Calu3 (cell line): ENCODE measurements at regions not wholly inside any gene's neighbourhood (a gene's known extent, or its start where the extent isn't known, plus 50 kb on each side); places are given as distances from the start of the nearest gene placed in this dataset.

Experiments
- BruUV-seq: library from RNA; stranded (reverse); fragments of 400-500 nt; replicated peaks from 2 replicates; lab custom pipeline; 2021; lab: Mats Ljungman, UMichigan
- CTCF ChIA-PET: fragments of 300-600 bp; sonication (Branson Sonifier 250); formaldehyde crosslinking; loops from one replicate; lab custom pipeline; 2022; ENCODE audit warnings: antibody characterized with exemption; lab: Charles Lee
- DNase-seq: peaks from one replicate; pipeline ENCODE4 v3.0.0; 2022
- H3K27ac Mint-ChIP-seq: one replicate; pipeline ENCODE4 v1.8.0; 2022; ENCODE audit warnings: mixed read lengths; ENCODE audit not compliant: unreplicated experiment
- H3K27me3 Mint-ChIP-seq: one replicate; pipeline ENCODE4 v1.8.0; 2022; ENCODE audit warnings: mixed read lengths; ENCODE audit not compliant: unreplicated experiment
- H3K36me3 Mint-ChIP-seq: one replicate; pipeline ENCODE4 v1.8.0; 2022; ENCODE audit warnings: mild to moderate bottlenecking, moderate library complexity, mixed read lengths; ENCODE audit not compliant: insufficient read depth, unreplicated experiment
- H3K4me1 Mint-ChIP-seq: one replicate; pipeline ENCODE4 v1.8.0; 2022; ENCODE audit warnings: mild to moderate bottlenecking, low read depth, mixed read lengths; ENCODE audit not compliant: unreplicated experiment
- H3K4me3 Mint-ChIP-seq: one replicate; pipeline ENCODE4 v1.8.0; 2022; ENCODE audit warnings: mild to moderate bottlenecking, low read depth, moderate library complexity, mixed read lengths; ENCODE audit not compliant: unreplicated experiment
- H3K9me3 Mint-ChIP-seq: one replicate; pipeline ENCODE4 v1.8.0; 2022; ENCODE audit warnings: low read depth, mixed read lengths; ENCODE audit not compliant: unreplicated experiment
- intact Hi-C: fragments of 100-400 bp; cut with micrococcal nuclease; formaldehyde crosslinking; loops from one replicate; pipeline ENCODE4 v1.10.0; 2022; ENCODE audit not compliant: unreplicated experiment
- TF ChIP-seq, protein P1 (sequence below): fragments of 200-600 bp; IDR thresholded peaks from one replicate; pipeline ENCODE4 v1.8.0; 2022; ENCODE audit warnings: antibody characterized with exemption; ENCODE audit not compliant: unreplicated experiment

DNA sequence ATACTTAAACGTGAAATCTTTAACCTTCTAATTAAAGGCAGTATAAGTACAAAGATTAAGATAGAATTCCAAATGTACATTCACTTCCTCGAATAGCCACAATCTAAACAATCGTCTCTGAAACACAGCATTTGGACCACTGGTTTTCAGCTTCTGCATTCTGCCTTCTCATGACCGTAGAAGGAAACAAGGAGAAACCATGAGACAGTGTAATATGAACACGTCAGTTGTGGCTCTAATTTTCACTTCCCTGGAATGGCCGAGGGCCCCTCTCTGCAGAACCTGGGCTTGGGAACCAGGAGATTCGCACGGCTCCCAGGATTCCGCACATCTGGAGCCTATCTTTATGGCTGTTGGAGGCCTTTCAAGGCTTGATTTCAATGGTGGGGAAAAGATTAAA, 189.3 kb downstream of the KLF6 start:
- H3K36me3 Mint-ChIP-seq, result no peaks in the 10 kb centered on the region
- DNase-seq, result no peak
- TF ChIP-seq, protein P1, sequence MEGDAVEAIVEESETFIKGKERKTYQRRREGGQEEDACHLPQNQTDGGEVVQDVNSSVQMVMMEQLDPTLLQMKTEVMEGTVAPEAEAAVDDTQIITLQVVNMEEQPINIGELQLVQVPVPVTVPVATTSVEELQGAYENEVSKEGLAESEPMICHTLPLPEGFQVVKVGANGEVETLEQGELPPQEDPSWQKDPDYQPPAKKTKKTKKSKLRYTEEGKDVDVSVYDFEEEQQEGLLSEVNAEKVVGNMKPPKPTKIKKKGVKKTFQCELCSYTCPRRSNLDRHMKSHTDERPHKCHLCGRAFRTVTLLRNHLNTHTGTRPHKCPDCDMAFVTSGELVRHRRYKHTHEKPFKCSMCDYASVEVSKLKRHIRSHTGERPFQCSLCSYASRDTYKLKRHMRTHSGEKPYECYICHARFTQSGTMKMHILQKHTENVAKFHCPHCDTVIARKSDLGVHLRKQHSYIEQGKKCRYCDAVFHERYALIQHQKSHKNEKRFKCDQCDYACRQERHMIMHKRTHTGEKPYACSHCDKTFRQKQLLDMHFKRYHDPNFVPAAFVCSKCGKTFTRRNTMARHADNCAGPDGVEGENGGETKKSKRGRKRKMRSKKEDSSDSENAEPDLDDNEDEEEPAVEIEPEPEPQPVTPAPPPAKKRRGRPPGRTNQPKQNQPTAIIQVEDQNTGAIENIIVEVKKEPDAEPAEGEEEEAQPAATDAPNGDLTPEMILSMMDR, result no peak
- CTCF ChIA-PET, result no interaction called here
- no TSS peak for BruUV-seq
- no peaks in the 10 kb centered on the region for H3K9me3 Mint-ChIP-seq
- intact Hi-C loops, result no loop called here
- H3K27ac Mint-ChIP-seq, result no peak overlapping the region
- H3K27me3 Mint-ChIP-seq, result peaks cover 13% of the 10 kb centered on the region
- H3K4me3 Mint-ChIP-seq, result no peak overlapping the region
- H3K4me1 Mint-ChIP-seq, result no peaks in the 10 kb centered on the region

DNA sequence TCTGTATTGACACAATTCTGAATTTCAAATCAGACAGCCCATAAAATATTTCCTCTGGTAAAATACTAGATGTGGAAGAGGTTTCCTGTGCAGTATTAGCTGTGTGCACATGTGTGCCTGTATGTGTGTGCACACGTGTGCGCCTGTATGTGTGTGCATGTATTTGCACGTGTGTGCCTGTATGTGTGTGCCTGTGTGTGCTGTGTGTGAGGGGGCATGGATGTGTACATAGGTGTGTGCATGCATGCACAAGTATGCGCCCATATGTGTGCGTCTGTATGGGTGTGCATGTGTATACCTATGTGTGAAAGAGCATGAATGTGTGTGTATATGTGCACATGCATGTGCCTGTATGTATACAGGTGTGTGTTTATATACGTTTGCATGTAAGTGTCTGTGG, 191.4 kb downstream of the KLF6 start:
- DNase-seq, result no peak
- H3K27ac Mint-ChIP-seq, result no peak overlapping the region
- no peaks in the 10 kb centered on the region for H3K4me1 Mint-ChIP-seq
- H3K4me3 Mint-ChIP-seq, result no peak overlapping the region
- intact Hi-C loops, result no loop called here
- CTCF ChIA-PET, result no interaction called here
- no TSS peak for BruUV-seq
- peaks cover 20% of the 10 kb centered on the region for H3K27me3 Mint-ChIP-seq
- H3K36me3 Mint-ChIP-seq, result no peaks in the 10 kb centered on the region
- TF ChIP-seq, protein P1, result no peak
- no peaks in the 10 kb centered on the region for H3K9me3 Mint-ChIP-seq

DNA sequence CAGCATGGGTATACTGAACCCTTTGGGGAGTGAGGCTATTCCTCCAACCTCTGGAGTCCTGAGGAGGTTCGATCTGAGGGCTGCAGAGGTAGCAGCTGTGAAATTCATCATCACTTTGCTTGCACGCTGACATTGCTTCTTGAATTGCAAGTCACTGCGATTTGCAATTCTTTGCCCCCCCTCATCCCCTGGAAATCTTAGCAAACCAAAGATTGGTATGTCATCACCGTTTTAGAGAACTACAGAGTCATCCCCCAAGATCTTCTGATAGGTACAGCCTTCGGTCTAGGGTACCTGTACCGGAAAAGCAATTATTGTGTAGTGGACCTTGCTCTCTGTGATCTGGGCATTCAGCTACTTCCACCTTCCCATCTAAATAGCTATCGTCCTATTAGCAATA, 192.6 kb downstream of the KLF6 start:
- H3K27me3 Mint-ChIP-seq, result peaks cover 20% of the 10 kb centered on the region
- H3K9me3 Mint-ChIP-seq, result no peaks in the 10 kb centered on the region
- TF ChIP-seq, protein P1, result no peak
- intact Hi-C loops, result no loop called here
- no peaks in the 10 kb centered on the region for H3K4me1 Mint-ChIP-seq
- no TSS peak for BruUV-seq
- CTCF ChIA-PET, result no interaction called here
- DNase-seq, result no peak
- no peak overlapping the region for H3K27ac Mint-ChIP-seq
- no peak overlapping the region for H3K4me3 Mint-ChIP-seq
- H3K36me3 Mint-ChIP-seq, result no peaks in the 10 kb centered on the region

DNA sequence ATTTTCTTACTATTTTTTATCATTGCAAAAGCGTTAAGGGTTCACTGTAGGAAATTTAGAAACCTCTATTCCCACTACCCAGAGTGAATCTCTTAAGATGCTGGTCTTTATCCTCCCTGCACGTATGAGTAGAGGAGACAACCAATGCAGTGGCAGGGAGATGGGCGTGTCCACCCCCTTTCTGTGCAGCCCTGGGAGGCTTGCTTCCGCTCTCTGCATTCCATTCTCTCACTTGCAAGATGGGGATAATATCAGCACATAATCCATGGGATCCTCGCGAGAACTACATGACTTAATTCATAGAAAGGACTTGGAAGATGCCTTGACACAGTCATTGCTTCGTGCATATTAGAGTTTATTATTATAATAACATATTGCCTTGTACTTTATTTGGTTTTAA, 196.2 kb downstream of the KLF6 start:
- peaks cover 20% of the 10 kb centered on the region for H3K27me3 Mint-ChIP-seq
- CTCF ChIA-PET, result no interaction called here
- H3K4me3 Mint-ChIP-seq, result no peak overlapping the region
- no peaks in the 10 kb centered on the region for H3K9me3 Mint-ChIP-seq
- DNase-seq, result no peak
- TF ChIP-seq, protein P1, result no peak
- no peaks in the 10 kb centered on the region for H3K36me3 Mint-ChIP-seq
- intact Hi-C loops, result no loop called here
- BruUV-seq, result no TSS peak
- H3K4me1 Mint-ChIP-seq, result no peaks in the 10 kb centered on the region
- H3K27ac Mint-ChIP-seq, result no peak overlapping the region

DNA sequence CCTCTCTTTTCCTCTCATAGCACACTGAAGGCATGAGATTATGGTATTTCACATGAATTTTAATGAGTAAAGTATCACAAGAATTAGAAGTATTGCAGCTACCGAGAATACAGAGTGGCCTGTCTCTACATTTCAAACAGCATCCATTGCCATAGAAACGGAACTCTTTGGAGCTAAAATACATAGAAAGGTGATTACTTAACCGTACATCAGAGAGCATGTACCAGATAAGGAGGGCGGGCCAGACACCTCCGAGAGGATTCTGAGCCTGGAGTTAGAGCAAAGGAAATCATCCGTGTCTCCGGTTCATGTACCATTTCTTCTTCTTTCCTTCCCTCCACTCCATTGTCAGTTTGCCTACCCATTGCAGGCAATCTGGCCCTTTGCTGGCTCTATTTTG, 196.7 kb downstream of the KLF6 start:
- Mint-ChIP-seq H3K4me3 (no peak overlapping the region), H3K9me3 (no peaks in the 10 kb centered on the region), H3K36me3 (no peaks in the 10 kb centered on the region), H3K4me1 (no peaks in the 10 kb centered on the region), H3K27me3 (peaks cover 20% of the 10 kb centered on the region), H3K27ac (no peak overlapping the region)
- no peak for DNase-seq
- intact Hi-C loops, result no loop called here
- TF ChIP-seq, protein P1, result no peak
- CTCF ChIA-PET, result no interaction called here
- no TSS peak for BruUV-seq
